HEK293 (cell line): ENCODE measurements at regions not wholly inside any gene's neighbourhood (a gene's known extent, or its start where the extent isn't known, plus 50 kb on each side); places are given as distances from the start of the nearest gene placed in this dataset.

ENCODE experiments used
- CTCF ChIA-PET: fragments of 350-600 bp; formaldehyde crosslinking; extraction: SDS; loops from one replicate; lab custom pipeline; 2021; ENCODE audit warnings: antibody characterized with exemption; lab: Yijun Ruan, JAX
- POLR2A ChIA-PET: fragments of 300-600 bp; formaldehyde crosslinking; extraction: SDS; loops from one replicate; lab custom pipeline; 2020; ENCODE audit warnings: antibody characterized with exemption, inconsistent platforms; lab: Yijun Ruan, JAX
- H3K27ac ChIP-seq: fragments of 200-500 bp; sonication (Bioruptor generic); 2 replicates; pipeline ENCODE4 v1.5.1; 2014; ENCODE audit warnings: low read depth, low read length, control low read depth, inconsistent platforms; ENCODE audit errors: extremely low read depth
- H3K36me3 ChIP-seq, 2 experiments: fragments of 200-500 bp in 1 of 2; sonication (Bioruptor generic) in 1 of 2; 1 replicate in 1 of 2; 2 replicates in 1 of 2; pipeline ENCODE4 v1.5.1; 2014 to 2017; ENCODE audit warnings: inconsistent platforms in 2 of 2, low read length in 2 of 2; ENCODE audit not compliant: control insufficient read depth in 2 of 2, insufficient read depth in 1 of 2
- H3K4me1 ChIP-seq: fragments of 200-500 bp; sonication (Bioruptor generic); 2 replicates; pipeline ENCODE4 v1.5.1; 2014; ENCODE audit warnings: mild to moderate bottlenecking, low read length, inconsistent platforms; ENCODE audit not compliant: control insufficient read depth, insufficient read depth
- H3K4me3 ChIP-seq: 2 replicates; pipeline ENCODE4 v1.5.1; 2011; ENCODE audit warnings: low read depth, mild to moderate bottlenecking, control low read depth, low read length, moderate library complexity
- H3K9me3 ChIP-seq: fragments of 200-500 bp; sonication (Bioruptor generic); 2 replicates; pipeline ENCODE4 v1.5.1; 2014; ENCODE audit warnings: low read depth, low read length, inconsistent platforms; ENCODE audit not compliant: control insufficient read depth, insufficient read depth
- GLI2 ChIP-seq: fragments of 450-650 bp; formaldehyde crosslinking; IDR thresholded peaks from 2 replicates; pipeline ENCODE4; 2017; ENCODE audit warnings: missing biosample characterization, missing genetic modification characterization, low read depth, borderline replicate concordance
- HOXC10 ChIP-seq: sonication (generic); formaldehyde crosslinking; IDR thresholded peaks from 2 replicates; pipeline ENCODE4 v1.8.1; 2023; ENCODE audit warnings: mild to moderate bottlenecking, missing genetic modification reagents
- REPIN1 ChIP-seq: fragments of 450-650 bp; formaldehyde crosslinking; IDR thresholded peaks from 2 replicates; pipeline ENCODE4 v1.5.1; 2017; ENCODE audit warnings: missing biosample characterization, missing genetic modification characterization, low read depth
- SALL2 ChIP-seq: fragments of 450-650 bp; formaldehyde crosslinking; IDR thresholded peaks from 2 replicates; pipeline ENCODE4 v1.5.0; 2017; ENCODE audit warnings: missing biosample characterization, mild to moderate bottlenecking, missing genetic modification characterization, borderline replicate concordance
- SCRT1 ChIP-seq: fragments of 450-650 bp; formaldehyde crosslinking; IDR thresholded peaks from 2 replicates; pipeline ENCODE4 v1.5.1; 2016; ENCODE audit warnings: missing biosample characterization, missing genetic modification characterization, borderline replicate concordance
- SP3 ChIP-seq: fragments of 450-650 bp; formaldehyde crosslinking; IDR thresholded peaks from 2 replicates; pipeline ENCODE4 v1.5.1; 2016; ENCODE audit warnings: missing biosample characterization, missing genetic modification characterization
- TRIM28 ChIP-seq: IDR thresholded peaks from 2 replicates; pipeline ENCODE4 v1.6.1; 2011; ENCODE audit warnings: low read length, control low read depth, borderline replicate concordance
- ZBTB21 ChIP-seq: fragments of 450-650 bp; formaldehyde crosslinking; IDR thresholded peaks from 2 replicates; pipeline ENCODE4 v1.5.1; 2017; ENCODE audit warnings: missing biosample characterization, missing genetic modification characterization
- ZBTB8A ChIP-seq: fragments of 450-650 bp; formaldehyde crosslinking; IDR thresholded peaks from 2 replicates; pipeline ENCODE4 v1.5.1; 2016; ENCODE audit warnings: missing biosample characterization, missing genetic modification characterization
- ZFHX2 ChIP-seq: fragments of 450-650 bp; formaldehyde crosslinking; conservative IDR thresholded peaks from 2 replicates; pipeline ENCODE4 v1.5.1; 2016; ENCODE audit warnings: missing biosample characterization, missing genetic modification characterization
- ZNF10 ChIP-seq: fragments of 450-650 bp; formaldehyde crosslinking; IDR thresholded peaks from 2 replicates; pipeline ENCODE4 v1.5.1; 2017; ENCODE audit warnings: missing biosample characterization, missing genetic modification characterization
- ZNF132 ChIP-seq: fragments of 450-650 bp; formaldehyde crosslinking; IDR thresholded peaks from 2 replicates; pipeline ENCODE4 v1.5.1; 2017; ENCODE audit warnings: missing biosample characterization, missing genetic modification characterization, borderline replicate concordance
- ZNF138 ChIP-seq: fragments of 450-650 bp; formaldehyde crosslinking; IDR thresholded peaks from 2 replicates; pipeline ENCODE4 v1.5.1; 2016; ENCODE audit warnings: missing biosample characterization, missing genetic modification characterization, borderline replicate concordance
- ZNF174 ChIP-seq: fragments of 450-650 bp; formaldehyde crosslinking; IDR thresholded peaks from 2 replicates; pipeline ENCODE4 v1.5.0; 2017; ENCODE audit warnings: missing biosample characterization, mild to moderate bottlenecking, missing genetic modification characterization
- ZNF175 ChIP-seq: fragments of 450-650 bp; formaldehyde crosslinking; IDR thresholded peaks from 2 replicates; pipeline ENCODE4 v1.5.1; 2016; ENCODE audit warnings: missing biosample characterization, missing genetic modification characterization
- ZNF18 ChIP-seq: fragments of 450-650 bp; formaldehyde crosslinking; IDR thresholded peaks from 2 replicates; pipeline ENCODE4 v1.5.1; 2016; ENCODE audit warnings: missing biosample characterization, missing genetic modification characterization
- ZNF184 ChIP-seq: fragments of 450-650 bp; IDR thresholded peaks from 2 replicates; pipeline ENCODE4 v1.5.1; 2018; ENCODE audit warnings: missing biosample characterization, mild to moderate bottlenecking, missing genetic modification characterization
- ZNF19 ChIP-seq: fragments of 450-650 bp; formaldehyde crosslinking; IDR thresholded peaks from 2 replicates; pipeline ENCODE4; 2016; ENCODE audit warnings: missing biosample characterization, missing genetic modification characterization, low read depth
- ZNF202 ChIP-seq: fragments of 450-650 bp; formaldehyde crosslinking; IDR thresholded peaks from 2 replicates; pipeline ENCODE4 v1.5.1; 2016; ENCODE audit warnings: missing biosample characterization, missing genetic modification characterization, borderline replicate concordance
- ZNF23 ChIP-seq: fragments of 450-650 bp; formaldehyde crosslinking; IDR thresholded peaks from 2 replicates; pipeline ENCODE4 v1.5.1; 2016; ENCODE audit warnings: missing biosample characterization, missing genetic modification characterization, borderline replicate concordance
- ZNF324 ChIP-seq: fragments of 450-650 bp; formaldehyde crosslinking; IDR thresholded peaks from 2 replicates; pipeline ENCODE4 v1.5.1; 2016; ENCODE audit warnings: missing biosample characterization, missing genetic modification characterization
- ZNF335 ChIP-seq: fragments of 450-650 bp; formaldehyde crosslinking; conservative IDR thresholded peaks from 2 replicates; pipeline ENCODE4 v1.5.1; 2016; ENCODE audit warnings: missing biosample characterization, missing genetic modification characterization
- ZNF350 ChIP-seq: fragments of 450-650 bp; formaldehyde crosslinking; IDR thresholded peaks from 2 replicates; pipeline ENCODE4 v1.5.0; 2017; ENCODE audit warnings: missing biosample characterization, mild to moderate bottlenecking, missing genetic modification characterization
- ZNF404 ChIP-seq: fragments of 450-650 bp; formaldehyde crosslinking; IDR thresholded peaks from 2 replicates; pipeline ENCODE4 v1.5.1; 2017; ENCODE audit warnings: missing biosample characterization, missing genetic modification characterization
- ZNF423 ChIP-seq: fragments of 450-650 bp; formaldehyde crosslinking; IDR thresholded peaks from 2 replicates; pipeline ENCODE4 v1.5.1; 2016; ENCODE audit warnings: missing biosample characterization, missing genetic modification characterization
- ZNF544 ChIP-seq: fragments of 450-650 bp; formaldehyde crosslinking; IDR thresholded peaks from 2 replicates; pipeline ENCODE4 v1.5.0; 2017; ENCODE audit warnings: missing biosample characterization, missing genetic modification characterization
- ZNF610 ChIP-seq: fragments of 450-650 bp; formaldehyde crosslinking; IDR thresholded peaks from 2 replicates; pipeline ENCODE4 v1.5.1; 2016; ENCODE audit warnings: missing biosample characterization, missing genetic modification characterization, borderline replicate concordance
- ZNF621 ChIP-seq: fragments of 450-650 bp; formaldehyde crosslinking; IDR thresholded peaks from 2 replicates; pipeline ENCODE4 v1.5.1; 2017; ENCODE audit warnings: missing biosample characterization, missing genetic modification characterization
- ZNF623 ChIP-seq: fragments of 450-650 bp; formaldehyde crosslinking; IDR thresholded peaks from 2 replicates; pipeline ENCODE4 v1.5.1; 2016; ENCODE audit warnings: missing biosample characterization, missing genetic modification characterization
- ZNF747 ChIP-seq: fragments of 450-650 bp; formaldehyde crosslinking; IDR thresholded peaks from 2 replicates; pipeline ENCODE4 v1.5.1; 2016; ENCODE audit warnings: missing biosample characterization, missing genetic modification characterization
- ZNF768 ChIP-seq: fragments of 450-650 bp; formaldehyde crosslinking; IDR thresholded peaks from 2 replicates; pipeline ENCODE4 v1.5.1; 2018; ENCODE audit warnings: missing biosample characterization, mild to moderate bottlenecking, missing genetic modification characterization
- ZNF830 ChIP-seq: fragments of 450-650 bp; IDR thresholded peaks from 2 replicates; pipeline ENCODE4 v1.5.0; 2018; ENCODE audit warnings: missing biosample characterization, missing genetic modification characterization, low read depth, mild to moderate bottlenecking, moderate library complexity
- ZXDB ChIP-seq: fragments of 450-650 bp; formaldehyde crosslinking; IDR thresholded peaks from 2 replicates; pipeline ENCODE4 v1.5.1; 2016; ENCODE audit warnings: missing biosample characterization, missing genetic modification characterization
- TF ChIP-seq, protein P1 (sequence below): fragments of 450-650 bp; formaldehyde crosslinking; IDR thresholded peaks from 2 replicates; pipeline ENCODE4 v1.5.1; 2016; ENCODE audit warnings: missing biosample characterization, missing genetic modification characterization

GRCh38 chr4:28675582-28675981 lies 1814.9 kb downstream of the STIM2 start (continued):
- TF ChIP-seq, protein P1, sequence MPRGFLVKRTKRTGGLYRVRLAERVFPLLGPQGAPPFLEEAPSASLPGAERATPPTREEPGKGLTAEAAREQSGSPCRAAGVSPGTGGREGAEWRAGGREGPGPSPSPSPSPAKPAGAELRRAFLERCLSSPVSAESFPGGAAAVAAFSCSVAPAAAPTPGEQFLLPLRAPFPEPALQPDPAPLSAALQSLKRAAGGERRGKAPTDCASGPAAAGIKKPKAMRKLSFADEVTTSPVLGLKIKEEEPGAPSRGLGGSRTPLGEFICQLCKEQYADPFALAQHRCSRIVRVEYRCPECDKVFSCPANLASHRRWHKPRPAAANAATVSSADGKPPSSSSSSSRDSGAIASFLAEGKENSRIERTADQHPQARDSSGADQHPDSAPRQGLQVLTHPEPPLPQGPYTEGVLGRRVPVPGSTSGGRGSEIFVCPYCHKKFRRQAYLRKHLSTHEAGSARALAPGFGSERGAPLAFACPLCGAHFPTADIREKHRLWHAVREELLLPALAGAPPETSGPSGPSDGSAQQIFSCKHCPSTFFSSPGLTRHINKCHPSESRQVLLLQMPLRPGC, result no peak
- no peak for TF ChIP-seq ZNF623 (tag by site-specific recombination)
- no peak for TF ChIP-seq HOXC10
- TF ChIP-seq ZNF404, result no peak

DNA sequence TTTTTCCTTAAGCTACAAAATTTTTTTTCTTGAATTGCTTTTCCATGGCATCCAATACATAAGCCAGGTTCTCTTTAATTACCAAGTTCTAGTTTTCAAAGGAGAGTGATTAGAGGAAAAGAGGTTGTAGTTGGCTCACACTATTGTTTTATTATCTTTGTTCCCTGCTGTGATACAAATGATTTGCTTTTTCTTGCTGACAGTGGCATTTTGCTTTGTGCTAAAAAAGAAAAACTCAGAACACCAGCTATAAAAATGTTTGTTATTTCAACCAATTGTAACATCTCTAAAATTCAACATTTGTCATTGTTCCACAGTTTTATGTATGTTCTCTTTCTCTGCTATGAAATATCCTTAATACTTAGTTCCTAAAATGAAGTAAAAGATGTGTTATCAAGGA lies 1817.2 kb downstream of the STIM2 start:
- CTCF ChIA-PET, result no interaction called here
- H3K9me3 ChIP-seq, result no peaks in the 10 kb centered on the region
- no peaks in the 10 kb centered on the region for H3K4me1 ChIP-seq
- no peak overlapping the region for H3K27ac ChIP-seq
- no peaks in the 10 kb centered on the region for H3K36me3 ChIP-seq
- TF ChIP-seq ZNF350 (no peak), ZNF544 (no peak), ZNF138 (no peak), TRIM28 (no peak), ZNF335 (tag by site-specific recombination) (no peak), ZFHX2 (tag by site-specific recombination) (no peak), ZBTB8A (tag by site-specific recombination) (no peak), ZNF23 (no peak), SALL2 (tag by site-specific recombination) (no peak), ZNF324 (tag by site-specific recombination) (no peak), GLI2 (no peak), SP3 (tag by site-specific recombination) (no peak), ZNF19 (no peak), ZNF184 (tag by site-specific recombination) (no peak), ZNF202 (tag by site-specific recombination) (no peak)
- no peak overlapping the region for H3K4me3 ChIP-seq
- POLR2A ChIA-PET, result no interaction called here

- ChIA-PET POLR2A (no interaction called here), CTCF (no interaction called here)
- Histone ChIP-seq H3K4me3 (no peak overlapping the region), H3K27ac (no peak overlapping the region), H3K36me3 (no peaks in the 10 kb centered on the region), H3K9me3 (no peaks in the 10 kb centered on the region), H3K4me1 (no peaks in the 10 kb centered on the region)
- TF ChIP-seq ZNF23 (no peak), ZNF18 (tag by site-specific recombination) (no peak), ZBTB21 (no peak), ZNF621 (tag by site-specific recombination) (no peak), REPIN1 (tag by site-specific recombination) (no peak), ZNF10 (tag by site-specific recombination) (no peak), ZXDB (tag by site-specific recombination) (no peak), ZNF174 (tag by site-specific recombination) (no peak), ZNF610 (tag by site-specific recombination) (no peak), ZNF830 (tag by site-specific recombination) (no peak), ZNF768 (tag by site-specific recombination) (no peak), ZNF747 (tag by site-specific recombination) (no peak), ZNF175 (tag by site-specific recombination) (no peak), ZNF423 (tag by site-specific recombination) (no peak), SCRT1 (tag by site-specific recombination) (no peak), ZNF132 (tag by site-specific recombination) (no peak)
These were observed 1822.2 kb downstream of the STIM2 start for GRCh38 chr4:28682847-28683246.
